H1 (cell line): ENCODE measurements at regions not wholly inside any gene's neighbourhood (a gene's known extent, or its start where the extent isn't known, plus 50 kb on each side); places are given as distances from the start of the nearest gene placed in this dataset.

Experiments
- CTCF ChIA-PET: fragments of 300-600 bp; sonication (Branson Sonifier 250); formaldehyde crosslinking; loops from one replicate; lab custom pipeline; 2021; ENCODE audit not compliant: partially characterized antibody; lab: Charles Lee
- POLR2A ChIA-PET: fragments of 300-600 bp; sonication (Branson Sonifier 250); formaldehyde crosslinking; loops from one replicate; lab custom pipeline; 2021; ENCODE audit warnings: inconsistent platforms; ENCODE audit not compliant: partially characterized antibody; lab: Charles Lee
- DNase-seq, 2 experiments: peaks; one replicate each; pipeline versions ENCODE4 v3.0.0 to v3.0.0-alpha.2; 2010 to 2022; ENCODE audit warnings: low spot score in 2 of 2, low read depth in 1 of 2, mixed read lengths in 1 of 2
- FAIRE-seq: peaks from 2 replicates; lab custom pipeline; 2011; peaks lifted over from hg19 to GRCh38; lab: Jason Lieb, UNC
- H2AFZ ChIP-seq: 2 replicates; pipeline ENCODE4 v1.8.1; 2012; ENCODE audit warnings: low read length, inconsistent platforms
- H2AK5ac ChIP-seq: 2 replicates; pipeline ENCODE4 v1.6.1; 2013; ENCODE audit warnings: low read depth, low read length
- H2BK120ac ChIP-seq: replicated peaks from 2 replicates; pipeline ENCODE3; 2013; ENCODE audit warnings: low read depth, low read length, inconsistent platforms
- H2BK12ac ChIP-seq: 2 replicates; pipeline ENCODE4 v1.6.1; 2013; ENCODE audit warnings: low read depth, low read length
- H2BK15ac ChIP-seq: 2 replicates; pipeline ENCODE4 v1.6.1; 2013; ENCODE audit warnings: low read length
- H2BK20ac ChIP-seq: 2 replicates; pipeline ENCODE4 v1.6.1; 2013; ENCODE audit warnings: low read length
- H2BK5ac ChIP-seq: 2 replicates; pipeline ENCODE4 v1.6.1; 2013; ENCODE audit warnings: low read depth, low read length
- H3K14ac ChIP-seq: 2 replicates; pipeline ENCODE4 v1.6.1; 2013; ENCODE audit warnings: inconsistent platforms; ENCODE audit not compliant: insufficient read length
- H3K18ac ChIP-seq: 2 replicates; pipeline ENCODE4 v1.6.1; 2013; ENCODE audit warnings: low read length; ENCODE audit errors: extremely low read depth
- H3K23ac ChIP-seq: 2 replicates; pipeline ENCODE4 v1.6.1; 2013; ENCODE audit warnings: inconsistent platforms; ENCODE audit not compliant: insufficient read length
- H3K23me2 ChIP-seq: 2 replicates; pipeline ENCODE4 v1.6.1; 2013; ENCODE audit warnings: low read depth, low read length
- H3K27ac ChIP-seq: 2 replicates; pipeline ENCODE4 v1.6.1; 2011; ENCODE audit warnings: low read depth, low read length, inconsistent platforms
- H3K27me3 ChIP-seq, 4 experiments: replicated peaks in 1 of 4; 1 replicate in 1 of 4; 2 replicates in 3 of 4; pipeline versions ENCODE4 v1.6.1 to v1.8.1; 2011 to 2013; ENCODE audit warnings: low read length in 3 of 4, mild to moderate bottlenecking in 3 of 4, inconsistent platforms in 2 of 4, mixed read lengths in 2 of 4, moderate library complexity in 1 of 4; ENCODE audit not compliant: control insufficient read depth in 3 of 4, insufficient read depth in 3 of 4; ENCODE audit errors: extremely low read depth in 1 of 4
- H3K36me3 ChIP-seq, 4 experiments: 2 replicates each; pipeline versions ENCODE4 v1.6.1 to v1.8.1; 2011 to 2013; ENCODE audit warnings: mild to moderate bottlenecking in 4 of 4, low read length in 3 of 4, moderate library complexity in 2 of 4, control low read depth in 1 of 4, inconsistent platforms in 1 of 4; ENCODE audit not compliant: insufficient read depth in 4 of 4, control insufficient read depth in 2 of 4
- H3K4ac ChIP-seq: replicated peaks from 2 replicates; pipeline ENCODE3; 2013; ENCODE audit warnings: low read length, low read depth, mixed read lengths, inconsistent platforms; ENCODE audit not compliant: insufficient read length
- H3K4me1 ChIP-seq, 4 experiments: replicated peaks in 1 of 4; 1 replicate in 1 of 4; 2 replicates in 3 of 4; pipeline versions ENCODE4 v1.6.1 to v1.8.1; 2011 to 2013; ENCODE audit warnings: low read length in 3 of 4, inconsistent platforms in 2 of 4, mixed read lengths in 1 of 4; ENCODE audit not compliant: insufficient read depth in 4 of 4, control insufficient read depth in 3 of 4
- H3K4me2 ChIP-seq, 2 experiments: 2 replicates each; pipeline versions ENCODE4 v1.6.1 to v1.8.1; 2011 to 2013; ENCODE audit warnings: low read depth in 2 of 2, low read length in 2 of 2, control low read depth in 1 of 2, inconsistent platforms in 1 of 2, mild to moderate bottlenecking in 1 of 2; ENCODE audit not compliant: insufficient read depth in 1 of 2
- H3K4me3 ChIP-seq, 4 experiments: fragments of 200-600, 300-600 bp in 1 of 4; sonication (generic), shearing (Covaris generic), sonication (Bioruptor Twin) in 1 of 4; 2 replicates each; pipeline versions ENCODE4 v1.5.1 to v1.8.1; 2011 to 2016; ENCODE audit warnings: low read length in 4 of 4, low read depth in 3 of 4, control low read depth in 2 of 4, inconsistent platforms in 2 of 4, mild to moderate bottlenecking in 2 of 4, mixed read lengths in 1 of 4, moderate library complexity in 1 of 4; ENCODE audit not compliant: insufficient read depth in 2 of 4; ENCODE audit errors: extremely low read depth in 1 of 4
- H3K56ac ChIP-seq: replicated peaks from 2 replicates; pipeline ENCODE3; 2013; ENCODE audit warnings: low read depth, mild to moderate bottlenecking, mixed read lengths, low read length, inconsistent platforms; ENCODE audit not compliant: insufficient read length
- H3K79me1 ChIP-seq: 2 replicates; pipeline ENCODE4 v1.6.1; 2013; ENCODE audit warnings: low read depth, low read length, control low read depth
- H3K79me2 ChIP-seq, 2 experiments: 2 replicates each; pipeline versions ENCODE4 v1.6.1 to v1.8.1; 2012 to 2013; ENCODE audit warnings: low read length in 2 of 2, mild to moderate bottlenecking in 2 of 2, inconsistent platforms in 1 of 2; ENCODE audit not compliant: insufficient read depth in 2 of 2, control insufficient read depth in 1 of 2
- H3K9ac ChIP-seq, 4 experiments: replicated peaks in 1 of 4; 1 replicate in 1 of 4; 2 replicates in 3 of 4; pipeline versions ENCODE4 v1.6.1 to v1.8.1; 2011 to 2013; ENCODE audit warnings: low read depth in 3 of 4, low read length in 3 of 4, control low read depth in 2 of 4, mild to moderate bottlenecking in 2 of 4, moderate library complexity in 2 of 4, inconsistent platforms in 1 of 4; ENCODE audit errors: extremely low read depth in 1 of 4
- H3K9me3 ChIP-seq, 2 experiments: 2 replicates each; pipeline versions ENCODE4 v1.6.1 to v1.8.1; 2012 to 2013; ENCODE audit warnings: mild to moderate bottlenecking in 2 of 2, moderate library complexity in 2 of 2, control low read depth in 1 of 2, inconsistent platforms in 1 of 2, low read depth in 1 of 2, low read length in 1 of 2, mixed read lengths in 1 of 2; ENCODE audit not compliant: insufficient read depth in 2 of 2
- H4K20me1 ChIP-seq, 2 experiments: replicated peaks in 1 of 2; 2 replicates each; pipeline versions ENCODE3 to v1.8.1; 2011 to 2013; ENCODE audit warnings: inconsistent platforms in 2 of 2, low read length in 2 of 2, mild to moderate bottlenecking in 1 of 2; ENCODE audit not compliant: insufficient read depth in 2 of 2, control insufficient read depth in 1 of 2
- H4K5ac ChIP-seq: 2 replicates; pipeline ENCODE4 v1.6.1; 2013; ENCODE audit warnings: low read length, low read depth, mixed read lengths, inconsistent platforms; ENCODE audit not compliant: insufficient read length
- H4K8ac ChIP-seq: 2 replicates; pipeline ENCODE4 v1.8.0; 2013; ENCODE audit warnings: mild to moderate bottlenecking, moderate library complexity, low read length, inconsistent platforms; ENCODE audit not compliant: insufficient read depth; ENCODE audit errors: extremely low read depth
- H4K91ac ChIP-seq: replicated peaks from 2 replicates; pipeline ENCODE3; 2013; ENCODE audit warnings: low read length, mixed read lengths, inconsistent platforms; ENCODE audit not compliant: insufficient read length
- CBX5 ChIP-seq: fragments of 300-800, 300-1000 bp; sonication (generic); IDR thresholded peaks from 2 replicates; pipeline ENCODE4 v1.7.1; 2016; ENCODE audit warnings: antibody characterized with exemption, low read length, low read depth
- CHD2 ChIP-seq: IDR thresholded peaks from 2 replicates; pipeline ENCODE4 v1.6.1; 2012; ENCODE audit warnings: low read length, improper control_type of control experiment
- CREB1 ChIP-seq: IDR thresholded peaks from 2 replicates; pipeline ENCODE4 v1.6.1; 2012; ENCODE audit warnings: inconsistent platforms
- EZH2 ChIP-seq: fragments of 200-600 bp; sonication (generic); IDR thresholded peaks from 2 replicates; pipeline ENCODE4 v1.7.1; 2012; ENCODE audit warnings: low read depth, mild to moderate bottlenecking, moderate library complexity, low read length, inconsistent platforms; ENCODE audit not compliant: severe bottlenecking
- FOSL1 ChIP-seq: IDR thresholded peaks from 2 replicates; pipeline ENCODE4 v1.6.1; 2011; ENCODE audit warnings: mild to moderate bottlenecking, low read depth, low read length, moderate library complexity; ENCODE audit not compliant: insufficient read depth
- HDAC6 ChIP-seq: IDR thresholded peaks from one replicate; pipeline ENCODE4 v1.7.1; 2012; ENCODE audit warnings: low read depth, mild to moderate bottlenecking, inconsistent platforms, low read length, moderate library complexity
- KDM1A ChIP-seq: fragments of 200-600, 300-600 bp; sonication (generic); IDR thresholded peaks from 2 replicates; pipeline ENCODE4 v1.7.1; 2016; ENCODE audit warnings: mild to moderate bottlenecking, low read length, borderline replicate concordance
- KDM5A ChIP-seq: fragments of 200-600 bp; IDR thresholded peaks from 2 replicates; pipeline ENCODE4 v1.7.1; 2012; ENCODE audit warnings: mild to moderate bottlenecking, low read length, inconsistent platforms, mixed read lengths
- RAD21 ChIP-seq, 2 experiments: IDR thresholded peaks in 1 of 2; conservative IDR thresholded peaks in 1 of 2; 2 replicates each; pipeline ENCODE4 v1.6.1; 2011; ENCODE audit warnings: low read depth in 2 of 2, low read length in 2 of 2, improper control_type of control experiment in 1 of 2, inconsistent platforms in 1 of 2, mild to moderate bottlenecking in 1 of 2, moderate library complexity in 1 of 2
- RFX5 ChIP-seq: IDR thresholded peaks from 2 replicates; pipeline ENCODE4 v1.6.1; 2011; ENCODE audit warnings: low read depth, low read length, improper control_type of control experiment, borderline replicate concordance
- SAP30 ChIP-seq: fragments of 300-600 bp; sonication (generic); IDR thresholded peaks from 2 replicates; pipeline ENCODE4 v1.7.1; 2012; ENCODE audit warnings: low read length, moderate library complexity, mild to moderate bottlenecking, inconsistent platforms; ENCODE audit not compliant: insufficient read depth, insufficient replicate concordance
- SP2 ChIP-seq: IDR thresholded peaks from 2 replicates; pipeline ENCODE4 v1.6.1; 2012; ENCODE audit warnings: mild to moderate bottlenecking, low read length, inconsistent platforms
- SP4 ChIP-seq: IDR thresholded peaks from 2 replicates; pipeline ENCODE4 v1.6.1; 2012; ENCODE audit warnings: low read length, inconsistent platforms
- TBP ChIP-seq: IDR thresholded peaks from 2 replicates; pipeline ENCODE4 v1.6.1; 2011; ENCODE audit warnings: low read depth, low read length, improper control_type of control experiment
- USF2 ChIP-seq: IDR thresholded peaks from 2 replicates; pipeline ENCODE4 v1.6.1; 2011; ENCODE audit warnings: low read length, improper control_type of control experiment
- WGBS, 2 experiments: shearing (Covaris generic) in 1 of 2; methylation state at CpG; one replicate each; pipeline versions ENCODE4 v1.1.6 to v1.1.7; 2013 to 2015; ENCODE audit warnings: low lambda C conversion rate in 2 of 2, mixed read lengths in 2 of 2, inconsistent platforms in 1 of 2, low coverage in 1 of 2, missing lambda C conversion rate in 1 of 2; ENCODE audit not compliant: insufficient replicate concordance in 2 of 2, insufficient coverage in 1 of 2, insufficient read length in 1 of 2; ENCODE audit errors: extremely low coverage in 1 of 2, missing lambda C conversion rate in 1 of 2; 5-methylcytosine and 5-hydroxymethylcytosine counted together

- H2BK120ac ChIP-seq: no peak overlapping the region
- no peak overlapping the region for H3K14ac ChIP-seq
- H3K9ac ChIP-seq: no peak overlapping the region
- H4K5ac ChIP-seq: no peak overlapping the region
- no peaks in the 10 kb centered on the region for H4K20me1 ChIP-seq
- FAIRE-seq (no peak), DNase-seq (no peak)
- ChIA-PET CTCF (no interaction called here), POLR2A (no interaction called here)
- no peak overlapping the region for H2AK5ac ChIP-seq
- H3K18ac ChIP-seq: no peak overlapping the region
- H4K91ac ChIP-seq: no peak overlapping the region
- H3K56ac ChIP-seq: no peak overlapping the region
- no peak overlapping the region for H3K4me3 ChIP-seq
- no peak overlapping the region for H2BK15ac ChIP-seq
- H3K4me1 ChIP-seq: no peaks in the 10 kb centered on the region
- WGBS, 2 experiments: no CpG with 5 or more reads among the region's 1 CpG
- no peak overlapping the region for H3K23ac ChIP-seq
- H3K23me2 ChIP-seq: no peaks in the 10 kb centered on the region
- H3K9me3 ChIP-seq: no peaks in the 10 kb centered on the region
- no peaks in the 10 kb centered on the region for H3K27me3 ChIP-seq
- H3K36me3 ChIP-seq: no peaks in the 10 kb centered on the region
- no peak overlapping the region for H2BK20ac ChIP-seq
- no peak overlapping the region for H2BK12ac ChIP-seq
- no peak overlapping the region for H3K4me2 ChIP-seq
- no peak overlapping the region for H2BK5ac ChIP-seq
- H3K79me1 ChIP-seq: no peaks in the 10 kb centered on the region
- no peaks in the 10 kb centered on the region for H3K79me2 ChIP-seq
- H3K27ac ChIP-seq: no peak overlapping the region
- no peak overlapping the region for H3K4ac ChIP-seq
- H4K8ac ChIP-seq: no peak overlapping the region
- no peak overlapping the region for H2AFZ ChIP-seq
- no peak for TF ChIP-seq RAD21 (IDR thresholded peaks at IDR 0.05 in 1 of 2, conservative IDR thresholded peaks at IDR 0.05 in 1 of 2; ENCODE audit: low read depth in 2 of 2, low read length in 2 of 2)
- TF ChIP-seq CREB1: no peak
- no peak for TF ChIP-seq SAP30
- no peak for TF ChIP-seq KDM5A
- TF ChIP-seq KDM1A: no peak
- TF ChIP-seq CBX5: no peak
- TF ChIP-seq SP2: no peak
- TF ChIP-seq RFX5: no peak
- TF ChIP-seq EZH2: no peak
- TF ChIP-seq USF2: no peak
- TF ChIP-seq TBP: no peak
- no peak for TF ChIP-seq SP4
- TF ChIP-seq HDAC6: no peak
- TF ChIP-seq CHD2: no peak
- no peak for TF ChIP-seq FOSL1
Observed at GRCh38 chrX:120725874-120726273, 96.0 kb upstream of the C1GALT1C1 start.
